Fibroblast of mammary gland (primary cell): ENCODE measurements at regions not wholly inside any gene's neighbourhood (a gene's known extent, or its start where the extent isn't known, plus 50 kb on each side); places are given as distances from the start of the nearest gene placed in this dataset.

Source experiments
- DNase-seq: peaks from one replicate; pipeline ENCODE4 v3.0.0-alpha.2; 2010; ENCODE audit warnings: low read depth
- H3K4me3 ChIP-seq: 2 replicates; pipeline ENCODE4 v1.5.1; 2011; ENCODE audit warnings: low read depth, mild to moderate bottlenecking, low read length, moderate library complexity; ENCODE audit not compliant: control insufficient read depth
- TF ChIP-seq, protein P1 (sequence below): conservative IDR thresholded peaks from 2 replicates; pipeline ENCODE4 v1.5.1; 2011; ENCODE audit warnings: low read depth, low read length, inconsistent platforms; ENCODE audit not compliant: control insufficient read depth, insufficient read depth

DNA sequence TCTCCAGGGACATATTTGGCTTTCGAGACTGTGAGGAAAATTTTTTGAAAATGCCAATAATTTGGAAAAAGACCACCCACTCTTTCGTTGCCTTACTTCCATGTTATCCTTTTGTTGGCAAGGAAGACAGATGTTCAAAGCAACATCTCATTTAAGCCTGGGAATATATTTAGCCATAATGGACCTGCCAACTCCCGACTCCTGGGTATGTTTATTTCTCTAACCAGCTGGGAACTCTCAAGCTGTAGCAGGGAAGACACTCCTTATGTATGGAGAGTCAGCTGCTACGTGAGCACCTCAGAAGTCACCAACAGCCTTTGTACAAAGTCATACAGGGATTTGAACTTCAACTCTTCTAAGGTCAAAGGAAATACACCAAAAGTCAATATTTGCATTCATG is 96.5 kb upstream of the DAAM1 start:
- DNase-seq: no peak
- TF ChIP-seq, protein P1, sequence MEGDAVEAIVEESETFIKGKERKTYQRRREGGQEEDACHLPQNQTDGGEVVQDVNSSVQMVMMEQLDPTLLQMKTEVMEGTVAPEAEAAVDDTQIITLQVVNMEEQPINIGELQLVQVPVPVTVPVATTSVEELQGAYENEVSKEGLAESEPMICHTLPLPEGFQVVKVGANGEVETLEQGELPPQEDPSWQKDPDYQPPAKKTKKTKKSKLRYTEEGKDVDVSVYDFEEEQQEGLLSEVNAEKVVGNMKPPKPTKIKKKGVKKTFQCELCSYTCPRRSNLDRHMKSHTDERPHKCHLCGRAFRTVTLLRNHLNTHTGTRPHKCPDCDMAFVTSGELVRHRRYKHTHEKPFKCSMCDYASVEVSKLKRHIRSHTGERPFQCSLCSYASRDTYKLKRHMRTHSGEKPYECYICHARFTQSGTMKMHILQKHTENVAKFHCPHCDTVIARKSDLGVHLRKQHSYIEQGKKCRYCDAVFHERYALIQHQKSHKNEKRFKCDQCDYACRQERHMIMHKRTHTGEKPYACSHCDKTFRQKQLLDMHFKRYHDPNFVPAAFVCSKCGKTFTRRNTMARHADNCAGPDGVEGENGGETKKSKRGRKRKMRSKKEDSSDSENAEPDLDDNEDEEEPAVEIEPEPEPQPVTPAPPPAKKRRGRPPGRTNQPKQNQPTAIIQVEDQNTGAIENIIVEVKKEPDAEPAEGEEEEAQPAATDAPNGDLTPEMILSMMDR: no peak

DNA sequence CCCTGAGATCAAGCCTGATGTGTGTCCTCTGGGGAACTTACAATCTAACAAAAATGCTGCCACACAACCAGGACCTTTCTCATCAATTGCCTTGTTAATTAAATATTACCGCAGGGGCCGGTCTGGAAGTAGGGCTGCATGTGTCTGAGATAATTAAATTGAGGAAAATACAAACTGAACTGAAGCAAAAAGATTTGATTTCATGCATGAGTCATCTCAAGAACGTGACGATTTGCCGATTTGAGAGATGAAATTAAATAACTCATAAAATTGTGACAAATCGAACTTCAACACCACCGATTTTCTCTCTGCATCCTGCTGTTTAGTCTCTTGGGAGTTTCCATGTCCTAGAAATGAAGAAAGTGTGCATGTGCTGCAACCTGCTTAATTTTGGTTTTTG is 94.6 kb upstream of the DAAM1 start:
- TF ChIP-seq, protein P1: no peak
- H3K4me3 ChIP-seq: no peak overlapping the region
- no peak for DNase-seq

More for the DNA sequence above, 96.5 kb upstream of the DAAM1 start:
- no peak overlapping the region for H3K4me3 ChIP-seq

DNA sequence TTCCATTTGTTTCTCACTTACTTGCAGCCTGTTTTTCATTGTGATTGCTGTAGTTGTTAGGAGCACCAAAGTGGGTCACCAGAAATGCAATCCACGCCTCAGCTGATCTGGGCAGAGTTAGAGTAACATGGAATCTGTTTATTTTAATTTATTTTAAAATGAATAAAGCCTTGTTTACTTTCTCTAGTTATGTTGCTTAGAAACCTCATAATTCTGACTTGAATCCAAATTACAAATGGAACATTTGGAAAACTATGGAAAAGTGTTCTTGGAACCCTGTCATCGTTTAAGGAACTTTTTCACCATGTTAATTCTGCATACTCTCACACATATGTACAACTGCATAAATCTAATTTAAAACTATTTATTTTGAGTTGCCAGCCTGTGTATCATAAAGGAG is 92.2 kb upstream of the DAAM1 start:
- H3K4me3 ChIP-seq: no peak overlapping the region
- no peak for DNase-seq
- TF ChIP-seq, protein P1: no peak

DNA sequence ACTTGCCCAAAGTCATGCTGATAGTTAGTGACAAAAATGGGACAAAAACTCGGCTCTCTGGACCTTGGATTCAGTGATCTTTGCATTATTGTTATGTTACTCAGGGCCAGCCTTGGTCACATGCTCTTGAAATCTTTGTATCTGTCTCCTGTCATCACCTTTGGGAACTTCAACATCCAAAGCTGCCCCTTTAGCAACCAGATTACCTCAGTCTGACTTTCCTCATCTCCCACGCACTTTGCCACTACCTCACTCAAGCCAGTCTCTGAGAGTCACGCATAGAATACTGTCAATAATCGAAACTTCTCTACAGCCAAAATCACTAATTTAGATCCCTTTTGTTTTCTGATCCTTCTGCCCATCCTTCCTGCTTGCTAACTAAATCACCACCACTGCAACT is 90.8 kb upstream of the DAAM1 start:
- TF ChIP-seq, protein P1: no peak
- H3K4me3 ChIP-seq: no peak overlapping the region
- DNase-seq: peak; percentile 58

DNA sequence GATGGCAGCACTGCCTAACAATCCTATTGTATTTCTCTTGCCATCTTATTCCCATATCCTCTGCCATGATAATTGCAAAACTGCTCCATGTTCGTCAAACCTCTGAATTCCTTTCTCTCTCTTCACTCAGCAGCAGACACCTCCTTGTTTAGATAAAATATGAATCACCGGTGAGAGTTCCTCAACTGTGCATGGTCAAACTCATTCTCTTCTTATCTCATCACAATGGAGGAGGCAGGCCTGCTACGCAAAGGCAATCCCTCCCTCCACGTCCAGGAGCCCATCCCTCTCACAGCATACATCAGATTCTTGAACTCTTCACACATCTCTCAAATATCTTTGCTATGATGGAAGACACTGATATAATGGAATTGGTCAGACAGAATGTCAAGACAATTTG is 90.1 kb upstream of the DAAM1 start:
- peak; percentile 92 for DNase-seq
- H3K4me3 ChIP-seq: no peak overlapping the region
- TF ChIP-seq, protein P1: no peak

DNA sequence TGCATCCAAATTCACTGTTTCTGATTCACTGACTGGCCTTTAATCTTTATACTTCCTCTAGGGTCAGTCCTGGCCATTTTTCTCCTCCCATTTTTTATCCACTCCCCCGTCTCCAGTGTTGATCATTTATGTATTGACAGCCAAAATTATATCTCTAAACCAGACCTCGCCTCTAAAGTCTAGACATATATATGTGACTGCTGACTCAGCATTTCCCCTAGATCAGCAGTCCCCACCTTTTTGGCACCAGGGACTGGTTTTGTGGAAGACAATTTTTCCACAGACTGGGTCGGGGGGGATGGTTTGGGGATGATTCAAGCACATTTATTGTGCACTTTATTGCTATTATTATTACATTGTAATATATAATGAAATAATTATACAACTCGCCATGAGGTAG is 88.3 kb upstream of the DAAM1 start:
- no peak overlapping the region for H3K4me3 ChIP-seq
- TF ChIP-seq, protein P1: no peak
- no peak for DNase-seq

DNA sequence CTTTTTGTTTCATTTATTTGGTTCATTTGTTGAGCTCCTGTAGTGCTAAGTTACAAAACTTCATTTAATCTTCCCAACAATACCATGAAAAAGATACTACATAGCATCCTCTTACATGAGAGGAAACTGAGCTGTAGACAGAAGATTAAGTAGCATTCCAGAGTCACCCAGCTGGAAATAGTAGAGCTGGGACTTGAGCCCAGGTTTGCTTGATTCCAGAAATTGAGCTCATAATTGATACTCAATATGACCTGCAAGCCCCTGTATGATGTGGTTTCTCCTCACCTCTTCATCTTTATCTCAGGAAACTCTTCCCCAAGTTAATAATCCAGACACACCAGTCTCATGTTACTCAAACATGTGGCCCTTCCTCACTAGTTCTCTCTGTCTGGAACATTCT is 87.0 kb upstream of the DAAM1 start:
- TF ChIP-seq, protein P1: no peak
- DNase-seq: peak; percentile 14
- no peak overlapping the region for H3K4me3 ChIP-seq
